Mesendoderm (in vitro differentiated cells): ENCODE measurements at regions not wholly inside any gene's neighbourhood (a gene's known extent, or its start where the extent isn't known, plus 50 kb on each side); places are given as distances from the start of the nearest gene placed in this dataset.

ENCODE experiments used
- DNase-seq: peaks from one replicate; pipeline ENCODE4 v3.0.0; 2013
- H2AK5ac ChIP-seq: 2 replicates; pipeline ENCODE4 v1.6.1; 2013; ENCODE audit warnings: low read length, inconsistent platforms
- H2BK120ac ChIP-seq: 2 replicates; pipeline ENCODE4 v1.6.1; 2013; ENCODE audit warnings: low read depth, mild to moderate bottlenecking, low read length, moderate library complexity, mixed read lengths
- H2BK15ac ChIP-seq: replicated peaks from 2 replicates; pipeline ENCODE4 v1.6.1; 2013; ENCODE audit warnings: low read depth, mild to moderate bottlenecking, moderate library complexity
- H2BK5ac ChIP-seq: 2 replicates; pipeline ENCODE4 v1.6.1; 2013; ENCODE audit warnings: low read length, inconsistent platforms
- H3K18ac ChIP-seq: 2 replicates; pipeline ENCODE4 v1.6.1; 2013; ENCODE audit warnings: mild to moderate bottlenecking, low read length, mixed read lengths
- H3K23ac ChIP-seq: one replicate; pipeline ENCODE4 v1.6.1; 2013; ENCODE audit warnings: low read length
- H3K27ac ChIP-seq: 2 replicates; pipeline ENCODE4 v1.5.1; 2013; ENCODE audit warnings: low read depth, mild to moderate bottlenecking, inconsistent platforms, low read length, moderate library complexity
- H3K27me3 ChIP-seq: 2 replicates; pipeline ENCODE4 v1.6.1; 2013; ENCODE audit warnings: low read length, control low read depth, mild to moderate bottlenecking, inconsistent platforms; ENCODE audit not compliant: insufficient read depth, poor library complexity
- H3K36me3 ChIP-seq: 2 replicates; pipeline ENCODE4 v1.6.1; 2013; ENCODE audit warnings: low read length, inconsistent platforms; ENCODE audit not compliant: control insufficient read depth, insufficient read depth
- H3K4ac ChIP-seq: one replicate; pipeline ENCODE4 v1.6.1; 2013; ENCODE audit warnings: low read depth, mild to moderate bottlenecking, low read length, moderate library complexity
- H3K4me1 ChIP-seq: 2 replicates; pipeline ENCODE4 v1.6.1; 2013; ENCODE audit warnings: low read depth, low read length, inconsistent platforms; ENCODE audit not compliant: control insufficient read depth
- H3K4me2 ChIP-seq: 2 replicates; pipeline ENCODE4 v1.6.1; 2013; ENCODE audit warnings: low read length
- H3K4me3 ChIP-seq: 2 replicates; pipeline ENCODE4 v1.5.1; 2013; ENCODE audit warnings: mild to moderate bottlenecking, low read length
- H3K56ac ChIP-seq: one replicate; pipeline ENCODE4 v1.6.1; 2013; ENCODE audit warnings: low read length
- H3K79me1 ChIP-seq: 2 replicates; pipeline ENCODE4 v1.6.1; 2013; ENCODE audit warnings: low read length, inconsistent platforms
- H3K79me2 ChIP-seq: 2 replicates; pipeline ENCODE4 v1.6.1; 2013; ENCODE audit warnings: mild to moderate bottlenecking, low read length; ENCODE audit not compliant: control insufficient read depth, insufficient read depth
- H3K9ac ChIP-seq: 2 replicates; pipeline ENCODE4 v1.6.1; 2013; ENCODE audit warnings: low read length, inconsistent platforms
- H4K5ac ChIP-seq: one replicate; pipeline ENCODE4 v1.6.1; 2013; ENCODE audit warnings: low read length
- H4K8ac ChIP-seq: one replicate; pipeline ENCODE4 v1.6.1; 2013; ENCODE audit warnings: low read depth, mild to moderate bottlenecking, control low read depth, low read length, moderate library complexity
- WGBS: extraction: QIAGEN DNeasy Blood & Tissue Kit; methylation state at CpG from one replicate; pipeline ENCODE4 v1.1.7; 2013; ENCODE audit warnings: low lambda C conversion rate, missing lambda C conversion rate; ENCODE audit not compliant: insufficient coverage; ENCODE audit errors: extremely low coverage; 5-methylcytosine and 5-hydroxymethylcytosine counted together

- Histone ChIP-seq H4K8ac (no peak overlapping the region), H3K36me3 (no peaks in the 10 kb centered on the region), H3K4me1 (no peaks in the 10 kb centered on the region), H2BK15ac (no peak overlapping the region), H2BK5ac (no peak overlapping the region), H3K9ac (no peak overlapping the region), H3K4me3 (no peak overlapping the region), H2BK120ac (no peak overlapping the region), H3K18ac (no peak overlapping the region), H4K5ac (no peak overlapping the region), H3K23ac (no peak overlapping the region), H3K79me2 (no peaks in the 10 kb centered on the region), H3K27me3 (no peaks in the 10 kb centered on the region), H3K79me1 (no peaks in the 10 kb centered on the region), H3K56ac (no peak overlapping the region), H3K4me2 (no peak overlapping the region), H2AK5ac (no peak overlapping the region), H3K4ac (no peak overlapping the region), H3K27ac (no peak overlapping the region)
- WGBS = no CpG with 5 or more reads among the region's 2 CpGs
- peak; percentile 74 for DNase-seq
Observed at GRCh38 chr6:132147530-132148011, 196.4 kb upstream of the CCN2 start.

- Histone ChIP-seq H3K27me3 (no peaks in the 10 kb centered on the region), H2BK15ac (no peak overlapping the region), H3K9ac (no peak overlapping the region), H3K4me2 (no peak overlapping the region), H4K8ac (no peak overlapping the region), H3K56ac (no peak overlapping the region), H3K79me1 (no peaks in the 10 kb centered on the region), H2BK5ac (no peak overlapping the region), H2AK5ac (no peak overlapping the region), H3K23ac (no peak overlapping the region), H3K4me3 (no peak overlapping the region), H2BK120ac (no peak overlapping the region), H3K79me2 (no peaks in the 10 kb centered on the region), H3K36me3 (no peaks in the 10 kb centered on the region), H3K4ac (no peak overlapping the region), H4K5ac (no peak overlapping the region), H3K4me1 (no peaks in the 10 kb centered on the region), H3K18ac (no peak overlapping the region), H3K27ac (no peak overlapping the region)
- DNase-seq = peak; percentile 54
Observed at GRCh38 chr6:132144456-132144855, 193.3 kb upstream of the CCN2 start.

GRCh38 chr6:132143258-132143657 is 192.1 kb upstream of the CCN2 start:
- no peaks in the 10 kb centered on the region for H3K27me3 ChIP-seq
- no peaks in the 10 kb centered on the region for H3K79me2 ChIP-seq
- H3K9ac ChIP-seq = no peak overlapping the region
- WGBS = no CpG with 5 or more reads among the region's 1 CpG
- no peak overlapping the region for H4K8ac ChIP-seq
- no peak for DNase-seq
- H3K4me3 ChIP-seq = no peak overlapping the region
- H3K4me1 ChIP-seq = no peaks in the 10 kb centered on the region
- no peak overlapping the region for H2AK5ac ChIP-seq
- H2BK15ac ChIP-seq = no peak overlapping the region
- H4K5ac ChIP-seq = no peak overlapping the region
- no peaks in the 10 kb centered on the region for H3K79me1 ChIP-seq
- H2BK5ac ChIP-seq = no peak overlapping the region
- H3K23ac ChIP-seq = no peak overlapping the region
- no peak overlapping the region for H3K4me2 ChIP-seq
- H3K27ac ChIP-seq = no peak overlapping the region
- no peaks in the 10 kb centered on the region for H3K36me3 ChIP-seq
- H2BK120ac ChIP-seq = no peak overlapping the region
- H3K56ac ChIP-seq = no peak overlapping the region
- no peak overlapping the region for H3K18ac ChIP-seq
- no peak overlapping the region for H3K4ac ChIP-seq

DNA sequence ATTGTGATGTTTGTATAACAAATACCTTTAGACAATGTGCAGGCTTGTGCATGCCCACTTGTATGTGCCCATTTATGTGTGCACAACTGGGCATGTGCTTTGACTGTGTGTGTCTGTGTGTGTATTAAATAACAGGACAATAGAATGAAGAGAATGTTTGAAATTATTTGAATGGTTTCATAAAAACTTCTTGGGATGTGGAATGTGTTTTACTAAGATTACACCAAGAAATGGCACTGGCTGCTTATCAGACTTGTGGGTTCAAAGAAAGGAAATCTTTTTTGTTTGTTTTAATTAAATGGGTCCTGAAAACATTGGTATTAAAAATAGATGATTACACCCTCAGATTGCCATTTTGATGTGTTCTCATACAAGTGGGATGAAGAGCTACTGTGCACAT is 191.6 kb upstream of the CCN2 start:
- H4K8ac ChIP-seq = no peak overlapping the region
- no peaks in the 10 kb centered on the region for H3K27me3 ChIP-seq
- no peak overlapping the region for H3K23ac ChIP-seq
- no peak overlapping the region for H2AK5ac ChIP-seq
- H3K27ac ChIP-seq = no peak overlapping the region
- no peak overlapping the region for H2BK15ac ChIP-seq
- no peak overlapping the region for H2BK120ac ChIP-seq
- H2BK5ac ChIP-seq = no peak overlapping the region
- H3K18ac ChIP-seq = no peak overlapping the region
- no peak overlapping the region for H3K4me2 ChIP-seq
- H3K4me1 ChIP-seq = no peaks in the 10 kb centered on the region
- no peaks in the 10 kb centered on the region for H3K79me2 ChIP-seq
- H3K79me1 ChIP-seq = no peaks in the 10 kb centered on the region
- H3K4ac ChIP-seq = no peak overlapping the region
- no peak overlapping the region for H3K4me3 ChIP-seq
- no peaks in the 10 kb centered on the region for H3K36me3 ChIP-seq
- H3K56ac ChIP-seq = no peak overlapping the region
- no peak overlapping the region for H4K5ac ChIP-seq
- H3K9ac ChIP-seq = no peak overlapping the region
- DNase-seq = no peak

DNA sequence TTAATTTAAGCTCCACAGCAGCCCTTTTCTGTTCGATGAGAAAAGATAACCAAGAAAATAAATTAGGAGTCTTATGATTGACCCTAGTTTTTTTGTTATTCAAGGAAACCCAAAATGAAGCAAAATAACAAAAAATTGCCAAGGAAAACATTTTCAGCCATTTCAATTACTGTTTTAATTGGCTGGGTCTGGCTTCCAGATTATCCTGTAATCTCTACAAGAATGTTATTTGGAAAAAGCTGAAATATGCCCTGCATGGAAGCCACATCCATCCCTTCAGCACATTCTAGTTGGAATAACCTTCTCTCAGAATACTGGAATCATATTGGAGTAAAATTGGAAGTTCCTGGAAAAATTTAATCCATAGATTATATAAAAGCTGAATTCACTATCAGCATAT is 191.1 kb upstream of the CCN2 start:
- H3K4me3 ChIP-seq = no peak overlapping the region
- no peak overlapping the region for H3K9ac ChIP-seq
- no peaks in the 10 kb centered on the region for H3K27me3 ChIP-seq
- no peaks in the 10 kb centered on the region for H3K79me2 ChIP-seq
- no peak overlapping the region for H4K8ac ChIP-seq
- H3K27ac ChIP-seq = no peak overlapping the region
- H4K5ac ChIP-seq = no peak overlapping the region
- H3K4me2 ChIP-seq = no peak overlapping the region
- no peak for DNase-seq
- no peak overlapping the region for H3K4ac ChIP-seq
- no peak overlapping the region for H2BK5ac ChIP-seq
- H3K79me1 ChIP-seq = no peaks in the 10 kb centered on the region
- H2BK120ac ChIP-seq = no peak overlapping the region
- no CpG with 5 or more reads among the region's 1 CpG for WGBS
- H3K23ac ChIP-seq = no peak overlapping the region
- no peaks in the 10 kb centered on the region for H3K36me3 ChIP-seq
- no peak overlapping the region for H3K56ac ChIP-seq
- H3K4me1 ChIP-seq = no peaks in the 10 kb centered on the region
- no peak overlapping the region for H2BK15ac ChIP-seq
- no peak overlapping the region for H3K18ac ChIP-seq
- no peak overlapping the region for H2AK5ac ChIP-seq

DNA sequence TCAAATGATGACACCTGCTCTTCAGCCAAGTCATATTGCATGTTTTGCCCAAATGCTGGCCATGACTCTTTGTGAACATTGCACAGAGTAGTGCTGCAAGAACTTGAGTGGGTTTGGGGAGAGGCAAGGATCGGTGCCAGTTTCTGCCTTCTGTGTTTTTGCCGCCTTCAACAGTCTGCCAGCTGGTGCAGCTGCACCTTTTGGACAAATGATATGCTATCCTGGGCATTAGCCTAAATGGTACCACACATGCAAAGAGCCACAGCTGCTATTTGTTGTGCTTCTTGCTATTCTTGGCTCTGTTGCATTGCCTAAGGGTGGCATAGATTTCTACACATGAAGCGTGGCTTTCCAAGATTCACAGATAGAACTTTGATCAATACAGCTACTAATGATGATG is 189.0 kb upstream of the CCN2 start:
- Histone ChIP-seq H4K8ac (no peak overlapping the region), H2BK120ac (no peak overlapping the region), H2BK15ac (no peak overlapping the region), H3K4me2 (no peak overlapping the region), H3K79me1 (no peaks in the 10 kb centered on the region), H4K5ac (no peak overlapping the region), H3K27ac (no peak overlapping the region), H3K18ac (no peak overlapping the region), H3K23ac (no peak overlapping the region), H3K27me3 (no peaks in the 10 kb centered on the region), H3K4ac (no peak overlapping the region), H3K4me1 (no peaks in the 10 kb centered on the region), H3K9ac (no peak overlapping the region), H3K4me3 (no peak overlapping the region), H2AK5ac (no peak overlapping the region), H3K36me3 (no peaks in the 10 kb centered on the region), H3K79me2 (no peaks in the 10 kb centered on the region), H2BK5ac (no peak overlapping the region), H3K56ac (no peak overlapping the region)
- no CpG with 5 or more reads among the region's 3 CpGs for WGBS
- no peak for DNase-seq
